ENCODE measurements at regions not wholly inside any gene's neighbourhood (a gene's known extent, or its start where the extent isn't known, plus 50 kb on each side); places are given as distances from the start of the nearest gene placed in this dataset.
"Not testable (repeated sequence)": the region's sequence is repeated elsewhere in the genome, so short reads cannot be mapped to it uniquely, and the experiment has no call there.

DNA sequence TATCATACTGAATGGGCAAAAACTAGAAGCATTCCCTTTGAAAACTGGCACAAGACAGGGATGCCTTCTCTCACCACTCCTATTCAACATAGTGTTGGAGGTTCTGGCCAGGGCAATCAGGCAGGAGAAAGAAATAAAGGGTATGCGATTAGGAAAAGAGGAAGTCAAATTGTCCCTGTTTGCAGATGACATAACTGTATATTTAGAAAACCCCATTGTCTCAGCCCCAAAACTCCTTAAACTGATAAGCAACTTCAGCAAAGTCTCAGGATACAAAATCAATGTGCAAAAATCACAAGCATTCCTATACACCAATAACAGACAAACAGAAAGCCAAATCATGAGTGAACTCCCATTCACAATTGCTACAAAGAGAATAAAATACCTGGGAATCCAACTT lies 52.5 kb upstream of the CCDC71L start:
- H3K27me3 ChIP-seq (ENCODE audit: control insufficient read depth in 2 of 2, insufficient read depth in 2 of 2, low read length in 2 of 2); H3K27ac ChIP-seq (ENCODE audit: low read depth in 1 of 2, low read length in 2 of 2); intact Hi-C loops (cut with micrococcal nuclease); H3K4me3 Mint-ChIP-seq; H3K4me2 ChIP-seq (replicated peaks; ENCODE audit: extremely low read depth, low read length, poor library complexity, severe bottlenecking); H3K4me3 ChIP-seq (replicated peaks in 1 of 3; ENCODE audit: low read depth in 2 of 3, low read length in 3 of 3); H3K36me3 ChIP-seq (replicated peaks in 1 of 2; ENCODE audit: control insufficient read depth in 1 of 2, insufficient read depth in 2 of 2, low read length in 2 of 2); H3K9ac ChIP-seq (ENCODE audit: insufficient read depth, low read length, poor library complexity, severe bottlenecking); H3K9me3 ChIP-seq (replicated peaks in 1 of 2; ENCODE audit: control insufficient read depth in 1 of 2, insufficient read depth in 1 of 2, low read length in 2 of 2); H2AFZ ChIP-seq (ENCODE audit: insufficient read depth, low read depth, low read length, poor library complexity, severe bottlenecking); H3K4me1 Mint-ChIP-seq; H4K20me1 ChIP-seq (ENCODE audit: insufficient read depth, low read length); H3K27me3 Mint-ChIP-seq (ENCODE audit: low read depth in 3 of 3); H3K36me3 Mint-ChIP-seq; H3K79me2 ChIP-seq (ENCODE audit: insufficient read depth, low read length); DNase-seq: not testable (repeated sequence)
- Mint-ChIP-seq H3K9me3 (peaks cover 3 to 11% (median 5%) of the 10 kb centered on the region in 7 donors), H3K27ac (peak overlapping the region in 2 of 7 donors; percentile 28 to 77)
- no CpG with 5 or more reads among the region's 1 CpG for WGBS (ENCODE audit: insufficient coverage)
- peaks cover 18 to 27% of the 10 kb centered on the region in 2 donors for H3K4me1 ChIP-seq (ENCODE audit: control insufficient read depth in 1 of 2, insufficient read depth in 2 of 2, low read length in 2 of 2)

DNA sequence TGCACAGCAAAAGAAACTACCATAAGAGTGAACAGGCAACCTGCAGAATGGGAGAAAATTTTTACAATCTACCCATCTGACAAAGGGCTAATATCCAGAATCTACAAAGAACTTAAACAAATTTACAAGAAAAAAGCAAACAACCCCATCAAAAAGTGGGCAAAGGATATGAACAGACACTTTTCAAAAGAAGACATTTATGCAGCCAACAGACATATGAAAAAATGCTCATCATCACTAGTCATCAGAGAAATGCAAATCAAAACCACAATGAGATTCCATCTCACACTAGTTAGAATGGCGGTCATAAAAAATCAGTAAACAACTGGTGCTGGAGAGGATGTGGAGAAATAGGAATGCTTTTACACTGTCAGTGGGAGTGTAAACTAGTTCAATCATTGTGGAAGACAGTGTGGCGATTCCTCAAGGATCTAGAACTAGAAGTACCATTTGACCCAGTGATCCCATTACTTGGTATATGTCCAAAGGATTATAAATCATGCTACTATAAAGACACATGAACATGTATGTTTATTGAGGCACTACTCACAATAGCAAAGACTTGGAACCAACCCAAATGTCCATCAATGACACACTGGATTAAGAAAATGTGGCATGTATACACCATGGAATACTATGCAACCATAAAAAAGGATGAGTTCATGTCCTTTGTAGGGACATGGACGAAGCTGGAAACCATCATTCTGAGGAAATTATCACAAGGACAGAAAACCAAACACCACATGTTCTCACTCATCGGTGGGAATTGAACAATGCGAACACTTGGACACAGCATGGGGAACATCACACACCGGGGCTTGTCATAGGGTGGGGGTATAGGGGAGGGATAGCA lies 53.9 kb upstream of the CCDC71L start:
- not testable (repeated sequence) for H3K9me3 Mint-ChIP-seq; DNase-seq; H3K9ac ChIP-seq (ENCODE audit: insufficient read depth, low read length, poor library complexity, severe bottlenecking); H3K27ac ChIP-seq (ENCODE audit: low read depth in 1 of 2, low read length in 2 of 2); H3K9me3 ChIP-seq (replicated peaks in 1 of 2; ENCODE audit: control insufficient read depth in 1 of 2, insufficient read depth in 1 of 2, low read length in 2 of 2); H3K27me3 ChIP-seq (ENCODE audit: control insufficient read depth in 2 of 2, insufficient read depth in 2 of 2, low read length in 2 of 2); H2AFZ ChIP-seq (ENCODE audit: insufficient read depth, low read depth, low read length, poor library complexity, severe bottlenecking); H3K4me3 ChIP-seq (replicated peaks in 1 of 3; ENCODE audit: low read depth in 2 of 3, low read length in 3 of 3); H3K36me3 ChIP-seq (replicated peaks in 1 of 2; ENCODE audit: control insufficient read depth in 1 of 2, insufficient read depth in 2 of 2, low read length in 2 of 2); H4K20me1 ChIP-seq (ENCODE audit: insufficient read depth, low read length); H3K4me1 Mint-ChIP-seq; H3K36me3 Mint-ChIP-seq; H3K79me2 ChIP-seq (ENCODE audit: insufficient read depth, low read length); H3K27ac Mint-ChIP-seq; H3K4me2 ChIP-seq (replicated peaks; ENCODE audit: extremely low read depth, low read length, poor library complexity, severe bottlenecking); H3K27me3 Mint-ChIP-seq (ENCODE audit: low read depth in 3 of 3); H3K4me3 Mint-ChIP-seq
- WGBS (ENCODE audit: insufficient coverage) = no CpG with 5 or more reads among the region's 6 CpGs
- H3K4me1 ChIP-seq (ENCODE audit: control insufficient read depth in 1 of 2, insufficient read depth in 2 of 2, low read length in 2 of 2) = peaks cover 29 to 41% of the 10 kb centered on the region in 2 donors
- intact Hi-C loops (cut with micrococcal nuclease) = loop anchor here in 1 of 2 donors (5.0 kb wide), 1 partner anchor 33 kb away; no protein-coding TSS in a partner anchor
